ENCODE measurements at regions not wholly inside any gene's neighbourhood (a gene's known extent, or its start where the extent isn't known, plus 50 kb on each side); places are given as distances from the start of the nearest gene placed in this dataset.
"Not testable (repeated sequence)": the region's sequence is repeated elsewhere in the genome, so short reads cannot be mapped to it uniquely, and the experiment has no call there.

DNA sequence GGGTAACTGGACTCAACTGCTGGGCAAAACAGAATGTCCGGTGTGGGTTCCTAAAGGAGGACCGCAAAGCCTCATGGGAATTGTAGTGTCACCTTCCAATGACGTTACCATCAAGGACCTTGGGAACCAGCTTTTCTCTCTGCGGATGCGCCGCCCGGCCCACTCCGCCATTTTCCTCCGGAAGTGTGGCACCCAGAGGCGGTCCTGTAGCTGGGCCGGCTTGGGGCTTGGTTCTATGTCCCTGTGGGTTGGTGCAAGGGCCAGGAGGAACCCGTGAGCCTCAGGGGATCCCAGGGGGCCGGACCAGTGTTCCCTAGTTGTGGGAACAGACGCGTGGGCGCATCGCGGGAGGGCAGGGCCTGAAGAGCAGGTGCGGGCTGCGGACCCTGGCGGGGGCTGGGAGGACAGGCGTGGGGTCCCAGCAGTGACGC lies 175.1 kb downstream of the CWH43 start:
- TF ChIP-seq, protein P1, sequence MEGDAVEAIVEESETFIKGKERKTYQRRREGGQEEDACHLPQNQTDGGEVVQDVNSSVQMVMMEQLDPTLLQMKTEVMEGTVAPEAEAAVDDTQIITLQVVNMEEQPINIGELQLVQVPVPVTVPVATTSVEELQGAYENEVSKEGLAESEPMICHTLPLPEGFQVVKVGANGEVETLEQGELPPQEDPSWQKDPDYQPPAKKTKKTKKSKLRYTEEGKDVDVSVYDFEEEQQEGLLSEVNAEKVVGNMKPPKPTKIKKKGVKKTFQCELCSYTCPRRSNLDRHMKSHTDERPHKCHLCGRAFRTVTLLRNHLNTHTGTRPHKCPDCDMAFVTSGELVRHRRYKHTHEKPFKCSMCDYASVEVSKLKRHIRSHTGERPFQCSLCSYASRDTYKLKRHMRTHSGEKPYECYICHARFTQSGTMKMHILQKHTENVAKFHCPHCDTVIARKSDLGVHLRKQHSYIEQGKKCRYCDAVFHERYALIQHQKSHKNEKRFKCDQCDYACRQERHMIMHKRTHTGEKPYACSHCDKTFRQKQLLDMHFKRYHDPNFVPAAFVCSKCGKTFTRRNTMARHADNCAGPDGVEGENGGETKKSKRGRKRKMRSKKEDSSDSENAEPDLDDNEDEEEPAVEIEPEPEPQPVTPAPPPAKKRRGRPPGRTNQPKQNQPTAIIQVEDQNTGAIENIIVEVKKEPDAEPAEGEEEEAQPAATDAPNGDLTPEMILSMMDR (IDR thresholded peaks at IDR 0.05), result not testable (repeated sequence)
- not testable (repeated sequence) for TF ChIP-seq POLR2A (IDR thresholded peaks at IDR 0.05)

All from lower leg skin (tissue), 3 donors.